K562 (cell line): ENCODE measurements at regions not wholly inside any gene's neighbourhood (a gene's known extent, or its start where the extent isn't known, plus 50 kb on each side); places are given as distances from the start of the nearest gene placed in this dataset.

Experiments used
- ATAC-seq: fragments of 200-7000 bp; cut with Tn5 transposase; 3 replicates; pipeline ENCODE4 v1.9.1; 2020; ENCODE audit warnings: moderate library complexity
- BruUV-seq: library from RNA; stranded (reverse); fragments of 400-500 nt; replicated peaks from 2 replicates; lab custom pipeline; 2021; lab: Mats Ljungman, UMichigan
- CTCF ChIA-PET: fragments of 300-600 bp; formaldehyde crosslinking; extraction: SDS; loops from one replicate; lab custom pipeline; 2021; ENCODE audit warnings: low intra/inter-chr PET ratio; lab: Yijun Ruan, JAX
- POLR2A ChIA-PET: fragments of 300-600, 350-650 bp; sonication (Branson Sonifier 250); formaldehyde crosslinking; extraction: SDS; loops from one replicate; lab custom pipeline; 2021; ENCODE audit warnings: antibody characterized with exemption, inconsistent platforms; lab: Yijun Ruan, JAX
- DNase-seq, 4 experiments: peaks; one replicate each; pipeline versions ENCODE4 v3.0.0 to v3.0.0-alpha.2; 2011 to 2018; ENCODE audit warnings: low spot score in 3 of 4, mixed read lengths in 3 of 4; ENCODE audit errors: extremely low read depth in 1 of 4
- FAIRE-seq: peaks from 2 replicates; lab custom pipeline; 2011; peaks lifted over from hg19 to GRCh38; lab: Jason Lieb, UNC
- H2AFZ ChIP-seq: 2 replicates; pipeline ENCODE4 v1.6.0; 2011; ENCODE audit warnings: low read depth, low read length, control low read depth, inconsistent platforms
- H3K27ac ChIP-seq: fragments of 200-600 bp; 3 replicates; pipeline ENCODE4 v1.8.0; 2011; ENCODE audit warnings: low read depth, mild to moderate bottlenecking, control low read depth, inconsistent platforms, low read length, moderate library complexity, mixed read lengths; ENCODE audit errors: extremely low read depth
- H3K27me3 ChIP-seq, 2 experiments: fragments of 300-600 bp in 1 of 2; 2 replicates in 1 of 2; 3 replicates in 1 of 2; pipeline versions ENCODE4 v1.6.0 to v1.8.0; 2011; ENCODE audit warnings: inconsistent platforms in 2 of 2, low read length in 2 of 2, mild to moderate bottlenecking in 1 of 2, mixed read lengths in 1 of 2, moderate library complexity in 1 of 2; ENCODE audit not compliant: control insufficient read depth in 2 of 2, insufficient read depth in 2 of 2
- H3K36me3 ChIP-seq: fragments of 300-600 bp; 3 replicates; pipeline ENCODE4 v1.8.0; 2011; ENCODE audit warnings: mild to moderate bottlenecking, low read length, inconsistent platforms; ENCODE audit not compliant: control insufficient read depth, insufficient read depth
- H3K4me1 ChIP-seq, 2 experiments: fragments of 200-600 bp in 1 of 2; replicated peaks in 1 of 2; 2 replicates in 1 of 2; 3 replicates in 1 of 2; pipeline versions ENCODE4 v1.5.1 to v1.8.0; 2011; ENCODE audit warnings: inconsistent platforms in 2 of 2, low read length in 2 of 2, mild to moderate bottlenecking in 1 of 2, mixed read lengths in 1 of 2, moderate library complexity in 1 of 2; ENCODE audit not compliant: control insufficient read depth in 2 of 2, insufficient read depth in 2 of 2
- H3K4me2 ChIP-seq: 2 replicates; pipeline ENCODE4 v1.6.1; 2011; ENCODE audit warnings: low read length, control low read depth, inconsistent platforms, mixed read lengths; ENCODE audit not compliant: insufficient read depth
- H3K4me3 ChIP-seq: fragments of 200-600 bp; sonication (generic), shearing (Covaris generic); 2 replicates; pipeline ENCODE4 v1.5.1; 2016; ENCODE audit warnings: control low read depth, inconsistent platforms
- H3K79me2 ChIP-seq: fragments of 200-600 bp; 3 replicates; pipeline ENCODE4 v1.8.0; 2011; ENCODE audit warnings: low read length, inconsistent platforms; ENCODE audit not compliant: control insufficient read depth, insufficient read depth
- H3K9ac ChIP-seq, 2 experiments: 2 replicates each; pipeline versions ENCODE4 v1.6.0 to v1.6.1; 2011; ENCODE audit warnings: low read depth in 2 of 2, low read length in 2 of 2, control low read depth in 1 of 2, inconsistent platforms in 1 of 2, mild to moderate bottlenecking in 1 of 2, mixed read lengths in 1 of 2; ENCODE audit not compliant: insufficient read depth in 1 of 2
- H3K9me1 ChIP-seq: one replicate; pipeline ENCODE4 v1.6.0; 2011; ENCODE audit warnings: inconsistent platforms, mild to moderate bottlenecking, low read length, moderate library complexity; ENCODE audit not compliant: control insufficient read depth, insufficient read depth
- H3K9me3 ChIP-seq: replicated peaks from 2 replicates; pipeline ENCODE4 v1.5.1; 2011; ENCODE audit warnings: low read depth, low read length, inconsistent platforms; ENCODE audit not compliant: control insufficient read depth, insufficient read depth
- H4K20me1 ChIP-seq: replicated peaks from 2 replicates; pipeline ENCODE4 v1.6.1; 2011; ENCODE audit warnings: low read length, inconsistent platforms, mixed read lengths; ENCODE audit not compliant: control insufficient read depth, insufficient read depth
- CGGBP1 ChIP-seq: fragments of 250-450 bp; sonication (Bioruptor Pico); IDR thresholded peaks from 2 replicates; pipeline ENCODE4 v1.9.0; 2021; ENCODE audit warnings: mild to moderate bottlenecking
- ILK ChIP-seq: fragments of 450-650 bp; IDR thresholded peaks from 2 replicates; pipeline ENCODE4 v1.6.1; 2016; ENCODE audit warnings: missing genetic modification characterization, low read depth, mild to moderate bottlenecking, missing compliant biosample characterization, moderate library complexity, borderline replicate concordance
- RAD21 ChIP-seq, 2 experiments: fragments of 250-450 bp in 1 of 2; fragments of 450-650 bp in 1 of 2; sonication (Bioruptor Pico) in 1 of 2; formaldehyde crosslinking in 1 of 2; IDR thresholded peaks in 1 of 2; conservative IDR thresholded peaks in 1 of 2; 2 replicates each; pipeline versions ENCODE4 v1.4.0 to v1.8.0; 2020 to 2022; ENCODE audit warnings: mild to moderate bottlenecking in 2 of 2, moderate library complexity in 1 of 2
- SMC3 ChIP-seq: conservative IDR thresholded peaks from 2 replicates; pipeline ENCODE4 v1.6.1; 2011; ENCODE audit warnings: low read depth, low read length, improper control_type of control experiment; ENCODE audit not compliant: insufficient read depth
- WGBS: fragments of 100-300 bp; shearing (Covaris generic); methylation state at CpG from one replicate; pipeline ENCODE4 v1.1.6; 2016; ENCODE audit warnings: low coverage, mixed read lengths; ENCODE audit not compliant: insufficient coverage; ENCODE audit errors: missing lambda C conversion rate; 5-methylcytosine and 5-hydroxymethylcytosine counted together
- in situ Hi-C: fragments of 300-500 bp; cut with MboI; formaldehyde crosslinking; loops from 4 replicates; pipeline ENCODE4 v1.15.0; 2018; ENCODE audit warnings: inconsistent platforms, mixed read lengths
- intact Hi-C: fragments of 100-400 bp; cut with micrococcal nuclease; formaldehyde crosslinking; loops from 2 replicates; pipeline ENCODE4 v1.14.2; 2022
- TF ChIP-seq, protein P1 (sequence below): fragments of 450-650 bp; IDR thresholded peaks from 2 replicates; pipeline ENCODE4 v1.6.1; 2017; ENCODE audit warnings: antibody characterized with exemption, mild to moderate bottlenecking
- TF ChIP-seq, protein P2 (sequence below): sonication (generic); formaldehyde crosslinking; IDR thresholded peaks from 2 replicates; pipeline ENCODE4 v1.8.0; 2022; ENCODE audit warnings: missing genetic modification reagents, mild to moderate bottlenecking, moderate library complexity, borderline replicate concordance
- TF ChIP-seq, protein P3 (sequence below): fragments of 200-800 bp; sonication (Bioruptor generic); IDR thresholded peaks from 2 replicates; pipeline ENCODE4 v1.6.1; 2017; ENCODE audit warnings: missing genetic modification characterization, missing compliant biosample characterization
- TF ChIP-seq, protein P4 (sequence below), 3 experiments: IDR thresholded peaks in 2 of 3; conservative IDR thresholded peaks in 1 of 3; 2 replicates each; pipeline ENCODE4 v1.5.1; 2011 to 2012; ENCODE audit warnings: low read length in 3 of 3, mild to moderate bottlenecking in 3 of 3, control low read depth in 2 of 3, improper control_type of control experiment in 1 of 3, inconsistent platforms in 1 of 3, low read depth in 1 of 3, mixed read lengths in 1 of 3, moderate library complexity in 1 of 3; ENCODE audit not compliant: insufficient read depth in 2 of 3

DNA sequence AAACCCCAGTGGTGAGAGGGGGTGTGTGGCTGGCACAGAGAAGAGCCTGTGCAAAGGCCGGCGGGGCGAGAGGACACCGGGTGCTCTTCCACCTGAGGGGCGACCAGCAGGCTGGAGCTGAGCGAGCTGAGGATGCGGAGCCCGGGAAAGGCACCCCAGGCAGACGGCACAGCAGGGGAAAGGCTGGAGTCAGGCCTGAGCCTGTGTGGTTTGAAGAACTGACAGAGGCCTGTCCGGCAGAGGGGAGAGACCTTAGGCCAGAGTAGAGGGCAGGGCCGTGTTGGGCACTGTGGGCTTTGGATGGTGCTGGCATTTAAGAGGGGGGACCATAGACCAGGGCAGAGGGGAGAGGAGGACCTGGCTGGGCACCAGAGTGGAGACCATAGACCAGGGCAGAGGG lies 149.8 kb downstream of the RTP5 start (continued):
- TF ChIP-seq, protein P1, sequence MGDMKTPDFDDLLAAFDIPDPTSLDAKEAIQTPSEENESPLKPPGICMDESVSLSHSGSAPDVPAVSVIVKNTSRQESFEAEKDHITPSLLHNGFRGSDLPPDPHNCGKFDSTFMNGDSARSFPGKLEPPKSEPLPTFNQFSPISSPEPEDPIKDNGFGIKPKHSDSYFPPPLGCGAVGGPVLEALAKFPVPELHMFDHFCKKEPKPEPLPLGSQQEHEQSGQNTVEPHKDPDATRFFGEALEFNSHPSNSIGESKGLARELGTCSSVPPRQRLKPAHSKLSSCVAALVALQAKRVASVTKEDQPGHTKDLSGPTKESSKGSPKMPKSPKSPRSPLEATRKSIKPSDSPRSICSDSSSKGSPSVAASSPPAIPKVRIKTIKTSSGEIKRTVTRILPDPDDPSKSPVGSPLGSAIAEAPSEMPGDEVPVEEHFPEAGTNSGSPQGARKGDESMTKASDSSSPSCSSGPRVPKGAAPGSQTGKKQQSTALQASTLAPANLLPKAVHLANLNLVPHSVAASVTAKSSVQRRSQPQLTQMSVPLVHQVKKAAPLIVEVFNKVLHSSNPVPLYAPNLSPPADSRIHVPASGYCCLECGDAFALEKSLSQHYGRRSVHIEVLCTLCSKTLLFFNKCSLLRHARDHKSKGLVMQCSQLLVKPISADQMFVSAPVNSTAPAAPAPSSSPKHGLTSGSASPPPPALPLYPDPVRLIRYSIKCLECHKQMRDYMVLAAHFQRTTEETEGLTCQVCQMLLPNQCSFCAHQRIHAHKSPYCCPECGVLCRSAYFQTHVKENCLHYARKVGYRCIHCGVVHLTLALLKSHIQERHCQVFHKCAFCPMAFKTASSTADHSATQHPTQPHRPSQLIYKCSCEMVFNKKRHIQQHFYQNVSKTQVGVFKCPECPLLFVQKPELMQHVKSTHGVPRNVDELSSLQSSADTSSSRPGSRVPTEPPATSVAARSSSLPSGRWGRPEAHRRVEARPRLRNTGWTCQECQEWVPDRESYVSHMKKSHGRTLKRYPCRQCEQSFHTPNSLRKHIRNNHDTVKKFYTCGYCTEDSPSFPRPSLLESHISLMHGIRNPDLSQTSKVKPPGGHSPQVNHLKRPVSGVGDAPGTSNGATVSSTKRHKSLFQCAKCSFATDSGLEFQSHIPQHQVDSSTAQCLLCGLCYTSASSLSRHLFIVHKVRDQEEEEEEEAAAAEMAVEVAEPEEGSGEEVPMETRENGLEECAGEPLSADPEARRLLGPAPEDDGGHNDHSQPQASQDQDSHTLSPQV: no peak
- TF ChIP-seq, all 486 proteins: peak for 0

DNA sequence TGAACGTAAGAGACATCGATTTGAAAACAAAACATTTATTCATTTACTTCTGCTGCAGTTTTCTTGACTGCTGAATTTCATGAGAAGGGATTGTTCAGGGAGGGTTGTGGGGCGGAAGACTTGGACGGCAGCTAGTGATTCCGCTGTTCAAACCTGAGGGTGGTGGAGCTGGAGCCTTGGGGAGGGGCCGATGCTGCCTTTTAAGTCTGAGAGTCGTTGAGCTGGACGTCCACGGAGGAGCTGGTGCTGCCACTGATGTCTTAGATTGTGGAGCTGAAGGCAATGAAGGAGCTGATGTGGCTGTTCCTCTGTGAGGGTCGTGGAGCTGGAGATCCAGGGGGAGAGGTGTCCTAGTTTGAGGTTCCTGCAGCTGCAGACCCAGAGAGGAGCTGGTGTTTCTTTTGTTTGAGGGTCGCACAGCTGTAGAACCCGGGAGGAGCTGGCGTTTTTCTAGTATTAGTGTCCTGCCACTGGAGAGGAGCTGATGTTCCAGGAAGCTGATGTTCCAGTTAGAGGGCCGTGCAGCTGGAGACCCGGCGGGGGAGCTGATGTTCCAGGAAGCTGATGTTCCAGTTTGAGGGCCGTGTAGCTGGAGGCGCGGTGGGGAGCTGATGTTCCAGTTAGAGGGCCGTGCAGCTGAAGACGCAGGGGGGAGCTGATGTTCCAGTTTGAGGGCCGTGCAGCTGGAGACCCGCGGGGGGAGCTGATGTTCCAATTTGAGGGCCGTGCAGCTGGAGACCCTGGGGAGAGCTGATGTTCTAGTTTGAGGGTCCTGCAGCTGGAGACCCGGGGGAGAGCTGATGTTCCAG lies 150.9 kb downstream of the RTP5 start:
- ATAC-seq (peak; percentile 79), FAIRE-seq (peak; percentile 19), DNase-seq (peak in 1 of 4 experiments; percentile 44)
- no peak overlapping the region for H3K9ac ChIP-seq
- in situ Hi-C loops (no loop called here), intact Hi-C loops (loop anchor here (5.0 kb wide), 1 partner anchor 68 kb away; no protein-coding TSS in a partner anchor)
- H3K9me1 ChIP-seq: no peaks in the 10 kb centered on the region
- WGBS: 1% methylated on average over 21 of the region's 26 CpGs
- POLR2A ChIA-PET: interaction anchor here (0.9 kb wide), 1 partner anchor 1847 kb away, joined by 3 read pairs; no protein-coding TSS in a partner anchor
- H3K36me3 ChIP-seq: no peaks in the 10 kb centered on the region
- H3K4me3 ChIP-seq: no peak overlapping the region
- no TSS peak for BruUV-seq
- no peak overlapping the region for H3K27ac ChIP-seq
- no peaks in the 10 kb centered on the region for H3K79me2 ChIP-seq
- no peaks in the 10 kb centered on the region for H4K20me1 ChIP-seq
- no peaks in the 10 kb centered on the region; a peak in 2 of 5 replicates for H3K4me1 ChIP-seq
- CTCF ChIA-PET: no interaction called here
- no peak overlapping the region for H2AFZ ChIP-seq
- no peaks in the 10 kb centered on the region for H3K9me3 ChIP-seq
- H3K4me2 ChIP-seq: peak overlapping the region; percentile 37; the same call in 1 of the 2 replicates
- H3K27me3 ChIP-seq: peaks cover 3 to 64% of the 10 kb centered on the region in 2 experiments; a peak in 4 of 5 replicates
- TF ChIP-seq, protein P2, sequence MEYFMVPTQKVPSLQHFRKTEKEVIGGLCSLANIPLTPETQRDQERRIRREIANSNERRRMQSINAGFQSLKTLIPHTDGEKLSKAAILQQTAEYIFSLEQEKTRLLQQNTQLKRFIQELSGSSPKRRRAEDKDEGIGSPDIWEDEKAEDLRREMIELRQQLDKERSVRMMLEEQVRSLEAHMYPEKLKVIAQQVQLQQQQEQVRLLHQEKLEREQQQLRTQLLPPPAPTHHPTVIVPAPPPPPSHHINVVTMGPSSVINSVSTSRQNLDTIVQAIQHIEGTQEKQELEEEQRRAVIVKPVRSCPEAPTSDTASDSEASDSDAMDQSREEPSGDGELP (CRISPR knock-in tag): peak; percentile 57; the same call in 1 of the 2 replicates
- TF ChIP-seq RAD21 (CRISPR knock-in tag; conservative IDR thresholded peaks at IDR 0.05 in 1 of 2, IDR thresholded peaks at IDR 0.05 in 1 of 2): peak; percentile 16 to 62; a peak in 2 of 4 replicates
- TF ChIP-seq, protein P3, sequence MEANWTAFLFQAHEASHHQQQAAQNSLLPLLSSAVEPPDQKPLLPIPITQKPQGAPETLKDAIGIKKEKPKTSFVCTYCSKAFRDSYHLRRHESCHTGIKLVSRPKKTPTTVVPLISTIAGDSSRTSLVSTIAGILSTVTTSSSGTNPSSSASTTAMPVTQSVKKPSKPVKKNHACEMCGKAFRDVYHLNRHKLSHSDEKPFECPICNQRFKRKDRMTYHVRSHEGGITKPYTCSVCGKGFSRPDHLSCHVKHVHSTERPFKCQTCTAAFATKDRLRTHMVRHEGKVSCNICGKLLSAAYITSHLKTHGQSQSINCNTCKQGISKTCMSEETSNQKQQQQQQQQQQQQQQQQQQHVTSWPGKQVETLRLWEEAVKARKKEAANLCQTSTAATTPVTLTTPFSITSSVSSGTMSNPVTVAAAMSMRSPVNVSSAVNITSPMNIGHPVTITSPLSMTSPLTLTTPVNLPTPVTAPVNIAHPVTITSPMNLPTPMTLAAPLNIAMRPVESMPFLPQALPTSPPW: peak; percentile 63
- TF ChIP-seq CGGBP1 (CRISPR knock-in tag): no peak
- 0 out of 2 replicates have a peak, but pooled peaks have one; percentile 26 for TF ChIP-seq SMC3
- TF ChIP-seq ILK: no peak
- TF ChIP-seq, protein P4, sequence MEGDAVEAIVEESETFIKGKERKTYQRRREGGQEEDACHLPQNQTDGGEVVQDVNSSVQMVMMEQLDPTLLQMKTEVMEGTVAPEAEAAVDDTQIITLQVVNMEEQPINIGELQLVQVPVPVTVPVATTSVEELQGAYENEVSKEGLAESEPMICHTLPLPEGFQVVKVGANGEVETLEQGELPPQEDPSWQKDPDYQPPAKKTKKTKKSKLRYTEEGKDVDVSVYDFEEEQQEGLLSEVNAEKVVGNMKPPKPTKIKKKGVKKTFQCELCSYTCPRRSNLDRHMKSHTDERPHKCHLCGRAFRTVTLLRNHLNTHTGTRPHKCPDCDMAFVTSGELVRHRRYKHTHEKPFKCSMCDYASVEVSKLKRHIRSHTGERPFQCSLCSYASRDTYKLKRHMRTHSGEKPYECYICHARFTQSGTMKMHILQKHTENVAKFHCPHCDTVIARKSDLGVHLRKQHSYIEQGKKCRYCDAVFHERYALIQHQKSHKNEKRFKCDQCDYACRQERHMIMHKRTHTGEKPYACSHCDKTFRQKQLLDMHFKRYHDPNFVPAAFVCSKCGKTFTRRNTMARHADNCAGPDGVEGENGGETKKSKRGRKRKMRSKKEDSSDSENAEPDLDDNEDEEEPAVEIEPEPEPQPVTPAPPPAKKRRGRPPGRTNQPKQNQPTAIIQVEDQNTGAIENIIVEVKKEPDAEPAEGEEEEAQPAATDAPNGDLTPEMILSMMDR (IDR thresholded peaks at IDR 0.05 in 2 of 3, conservative IDR thresholded peaks at IDR 0.05 in 1 of 3; ENCODE audit: insufficient read depth in 2 of 3, low read depth in 1 of 3, low read length in 3 of 3): peak; percentile 30 to 70 (median 49); a peak in 4 of 6 replicates
